DND-41 (cell line): ENCODE measurements at regions not wholly inside any gene's neighbourhood (a gene's known extent, or its start where the extent isn't known, plus 50 kb on each side); places are given as distances from the start of the nearest gene placed in this dataset.

Experiments used
- ATAC-seq: fragments of 200-7000 bp; cut with Tn5 transposase; 3 replicates; pipeline ENCODE4 v1.9.1; 2021; ENCODE audit warnings: low read depth; ENCODE audit not compliant: insufficient read depth
- DNase-seq: peaks from one replicate; pipeline ENCODE4 v3.0.0-alpha.2; 2020
- H2AFZ ChIP-seq: 2 replicates; pipeline ENCODE4 v1.6.0; 2012; ENCODE audit warnings: low read depth, low read length
- H3K27ac ChIP-seq: 2 replicates; pipeline ENCODE4 v1.5.1; 2012; ENCODE audit warnings: low read length, inconsistent platforms
- H3K27me3 ChIP-seq: fragments of 200-600 bp; sonication (generic); 2 replicates; pipeline ENCODE4 v1.6.0; 2012; ENCODE audit warnings: low read length, mild to moderate bottlenecking, inconsistent platforms; ENCODE audit not compliant: insufficient read depth, poor library complexity
- H3K36me3 ChIP-seq: 2 replicates; pipeline ENCODE4 v1.5.1; 2012; ENCODE audit warnings: low read length, inconsistent platforms; ENCODE audit not compliant: insufficient read depth
- H3K4me1 ChIP-seq: 2 replicates; pipeline ENCODE4 v1.5.1; 2012; ENCODE audit warnings: mild to moderate bottlenecking, low read length; ENCODE audit not compliant: insufficient read depth
- H3K4me2 ChIP-seq: 2 replicates; pipeline ENCODE4 v1.6.0; 2012; ENCODE audit warnings: mild to moderate bottlenecking, moderate library complexity, low read length, inconsistent platforms; ENCODE audit not compliant: insufficient read depth
- H3K4me3 ChIP-seq, 2 experiments: fragments of 200-600 bp in 1 of 2; shearing (Covaris generic) in 1 of 2; 2 replicates each; pipeline ENCODE4 v1.5.1; 2012 to 2016; ENCODE audit warnings: inconsistent platforms in 2 of 2, low read length in 2 of 2, mild to moderate bottlenecking in 2 of 2, low read depth in 1 of 2, moderate library complexity in 1 of 2
- H3K79me2 ChIP-seq: 2 replicates; pipeline ENCODE4 v1.6.0; 2012; ENCODE audit warnings: low read length, inconsistent platforms; ENCODE audit not compliant: insufficient read depth
- H3K9ac ChIP-seq: 2 replicates; pipeline ENCODE4 v1.6.0; 2012; ENCODE audit warnings: low read depth, mild to moderate bottlenecking, inconsistent platforms, low read length, moderate library complexity
- H3K9me3 ChIP-seq: 2 replicates; pipeline ENCODE4 v1.5.1; 2012; ENCODE audit warnings: low read length, moderate library complexity, mild to moderate bottlenecking, inconsistent platforms; ENCODE audit not compliant: insufficient read depth, severe bottlenecking
- H4K20me1 ChIP-seq: 2 replicates; pipeline ENCODE4 v1.6.0; 2012; ENCODE audit warnings: low read length; ENCODE audit not compliant: insufficient read depth
- EZH2 ChIP-seq: IDR thresholded peaks from 3 replicates; pipeline ENCODE4 v1.6.1; 2012; ENCODE audit warnings: borderline replicate concordance, low read depth, mild to moderate bottlenecking, moderate library complexity, low read length, inconsistent platforms; ENCODE audit not compliant: severe bottlenecking
- TF ChIP-seq, protein P1 (sequence below): IDR thresholded peaks from 2 replicates; pipeline ENCODE4 v1.5.1; 2012; ENCODE audit warnings: borderline replicate concordance, low read length, moderate library complexity, mild to moderate bottlenecking; ENCODE audit not compliant: poor library complexity, severe bottlenecking; ENCODE audit errors: extremely low read depth

GRCh38 chr7:46613116-46613515 is 692.0 kb upstream of the IGFBP3 start:
- ATAC-seq = no peak
- H3K9me3 ChIP-seq = no peaks in the 10 kb centered on the region
- no peak for TF ChIP-seq EZH2
- TF ChIP-seq, protein P1, sequence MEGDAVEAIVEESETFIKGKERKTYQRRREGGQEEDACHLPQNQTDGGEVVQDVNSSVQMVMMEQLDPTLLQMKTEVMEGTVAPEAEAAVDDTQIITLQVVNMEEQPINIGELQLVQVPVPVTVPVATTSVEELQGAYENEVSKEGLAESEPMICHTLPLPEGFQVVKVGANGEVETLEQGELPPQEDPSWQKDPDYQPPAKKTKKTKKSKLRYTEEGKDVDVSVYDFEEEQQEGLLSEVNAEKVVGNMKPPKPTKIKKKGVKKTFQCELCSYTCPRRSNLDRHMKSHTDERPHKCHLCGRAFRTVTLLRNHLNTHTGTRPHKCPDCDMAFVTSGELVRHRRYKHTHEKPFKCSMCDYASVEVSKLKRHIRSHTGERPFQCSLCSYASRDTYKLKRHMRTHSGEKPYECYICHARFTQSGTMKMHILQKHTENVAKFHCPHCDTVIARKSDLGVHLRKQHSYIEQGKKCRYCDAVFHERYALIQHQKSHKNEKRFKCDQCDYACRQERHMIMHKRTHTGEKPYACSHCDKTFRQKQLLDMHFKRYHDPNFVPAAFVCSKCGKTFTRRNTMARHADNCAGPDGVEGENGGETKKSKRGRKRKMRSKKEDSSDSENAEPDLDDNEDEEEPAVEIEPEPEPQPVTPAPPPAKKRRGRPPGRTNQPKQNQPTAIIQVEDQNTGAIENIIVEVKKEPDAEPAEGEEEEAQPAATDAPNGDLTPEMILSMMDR = no peak
- no peak overlapping the region for H3K4me3 ChIP-seq
- no peak for DNase-seq
- no peaks in the 10 kb centered on the region for H3K36me3 ChIP-seq
- no peaks in the 10 kb centered on the region for H3K27me3 ChIP-seq
- no peak overlapping the region for H3K27ac ChIP-seq
- no peak overlapping the region for H3K4me2 ChIP-seq
- no peaks in the 10 kb centered on the region for H3K4me1 ChIP-seq
- H2AFZ ChIP-seq = no peak overlapping the region
- no peaks in the 10 kb centered on the region for H4K20me1 ChIP-seq
- H3K79me2 ChIP-seq = no peaks in the 10 kb centered on the region
- no peak overlapping the region for H3K9ac ChIP-seq

- Histone ChIP-seq H3K4me2 (no peak overlapping the region), H3K9me3 (no peaks in the 10 kb centered on the region), H3K4me3 (no peak overlapping the region), H3K4me1 (no peaks in the 10 kb centered on the region), H4K20me1 (no peaks in the 10 kb centered on the region), H3K27ac (no peak overlapping the region), H3K79me2 (no peaks in the 10 kb centered on the region), H2AFZ (no peak overlapping the region), H3K27me3 (no peaks in the 10 kb centered on the region), H3K36me3 (no peaks in the 10 kb centered on the region), H3K9ac (no peak overlapping the region)
- TF ChIP-seq, protein P1 = no peak
- no peak for TF ChIP-seq EZH2
- ATAC-seq (no peak), DNase-seq (no peak)
Measured at GRCh38 chr7:46611508-46611907, 690.4 kb upstream of the IGFBP3 start.

DNA sequence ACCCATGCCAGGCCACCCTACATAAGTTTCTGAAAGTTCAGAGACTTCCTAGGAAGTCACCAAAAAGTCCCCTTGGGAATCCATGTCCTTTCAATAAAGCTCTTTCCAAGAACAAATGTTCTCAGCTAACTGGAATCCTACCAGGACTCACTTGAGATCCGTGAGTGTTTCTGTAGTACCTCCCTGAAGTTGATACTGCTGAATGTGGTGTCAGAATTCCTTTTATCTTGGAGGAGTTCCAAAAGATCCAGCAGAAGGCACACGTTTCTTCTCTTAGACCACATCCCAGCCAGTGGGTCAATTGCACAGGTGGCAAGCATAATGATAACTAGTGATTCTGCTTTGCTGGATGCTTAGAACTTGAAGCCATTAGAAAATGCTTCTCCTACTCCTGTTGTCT is 689.7 kb upstream of the IGFBP3 start:
- no peak overlapping the region for H3K27ac ChIP-seq
- H3K4me2 ChIP-seq = no peak overlapping the region
- no peak overlapping the region for H3K4me3 ChIP-seq
- no peaks in the 10 kb centered on the region for H4K20me1 ChIP-seq
- no peak overlapping the region for H3K9ac ChIP-seq
- no peak overlapping the region for H2AFZ ChIP-seq
- TF ChIP-seq, protein P1 = no peak
- TF ChIP-seq EZH2 = no peak
- H3K27me3 ChIP-seq = no peaks in the 10 kb centered on the region
- ATAC-seq (no peak), DNase-seq (no peak)
- H3K79me2 ChIP-seq = no peaks in the 10 kb centered on the region
- H3K36me3 ChIP-seq = no peaks in the 10 kb centered on the region
- H3K4me1 ChIP-seq = no peaks in the 10 kb centered on the region
- no peaks in the 10 kb centered on the region for H3K9me3 ChIP-seq

DNA sequence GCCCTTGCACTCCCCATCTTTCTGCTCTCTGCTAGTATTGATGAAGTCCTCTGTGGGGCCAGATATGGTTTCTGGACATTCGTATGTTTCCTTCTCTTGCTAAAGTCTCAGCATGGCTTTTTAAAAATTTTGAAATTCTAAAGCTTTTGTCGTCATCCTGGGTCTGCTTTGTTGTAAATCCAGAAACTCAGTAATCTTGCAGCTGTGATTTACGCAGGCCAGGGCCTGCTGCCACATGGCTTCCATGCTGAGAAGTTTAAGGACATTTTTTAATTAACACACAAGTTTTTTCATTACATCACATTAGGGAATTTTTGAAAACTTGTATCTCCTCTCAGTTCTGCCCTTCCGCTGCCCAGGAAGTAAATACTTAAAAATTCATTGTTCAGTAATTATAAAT is 686.1 kb upstream of the IGFBP3 start:
- H3K4me1 ChIP-seq = no peaks in the 10 kb centered on the region
- DNase-seq (no peak), ATAC-seq (no peak)
- H3K4me2 ChIP-seq = no peak overlapping the region
- H3K27me3 ChIP-seq = no peaks in the 10 kb centered on the region
- H3K36me3 ChIP-seq = no peaks in the 10 kb centered on the region
- H3K79me2 ChIP-seq = no peaks in the 10 kb centered on the region
- H2AFZ ChIP-seq = no peak overlapping the region
- H3K4me3 ChIP-seq = no peak overlapping the region
- no peak overlapping the region for H3K27ac ChIP-seq
- no peak overlapping the region for H3K9ac ChIP-seq
- no peaks in the 10 kb centered on the region for H4K20me1 ChIP-seq
- no peaks in the 10 kb centered on the region for H3K9me3 ChIP-seq
- TF ChIP-seq, protein P1 = no peak
- no peak for TF ChIP-seq EZH2
